ENCODE measurements at regions not wholly inside any gene's neighbourhood (a gene's known extent, or its start where the extent isn't known, plus 50 kb on each side); places are given as distances from the start of the nearest gene placed in this dataset.

- no peak overlapping the region for H3K27ac Mint-ChIP-seq
- ATAC-seq (ENCODE audit: poor library complexity): no peak
- ChIA-PET POLR2A (no interaction called here), CTCF (no interaction called here)
- intact Hi-C loops (cut with DNase I, micrococcal nuclease): no loop called here
- no peaks in the 10 kb centered on the region for H3K4me1 Mint-ChIP-seq (ENCODE audit: low read depth)
- no peaks in the 10 kb centered on the region for H3K27me3 Mint-ChIP-seq
- H3K4me1 ChIP-seq (ENCODE audit: insufficient read depth, low read length): no peaks in the 10 kb centered on the region
- H3K27me3 ChIP-seq (ENCODE audit: control insufficient read depth in 1 of 2, insufficient read depth in 2 of 2, low read length in 2 of 2): no peaks in the 10 kb centered on the region
- peaks cover 5% of the 10 kb centered on the region for H3K9me3 Mint-ChIP-seq
- DNase-seq: no peak
- H3K9me3 ChIP-seq (ENCODE audit: control insufficient read depth in 1 of 2, insufficient read depth in 1 of 2, low read length in 2 of 2): no peaks in the 10 kb centered on the region
- no peak overlapping the region for H3K4me3 ChIP-seq (ENCODE audit: low read length)
- no peak overlapping the region for H3K4me3 Mint-ChIP-seq
- TF ChIP-seq CTCF (IDR thresholded peaks at IDR 0.05): no peak
- no peaks in the 10 kb centered on the region for H3K36me3 Mint-ChIP-seq (ENCODE audit: low read depth)
- no peaks in the 10 kb centered on the region for H3K36me3 ChIP-seq (ENCODE audit: insufficient read depth, low read length)
- no peak overlapping the region for H3K27ac ChIP-seq (ENCODE audit: low read depth in 1 of 2, low read length in 2 of 2)
Observed at GRCh38 chr13:72303941-72304746, 423.3 kb downstream of the MZT1 start.

DNA sequence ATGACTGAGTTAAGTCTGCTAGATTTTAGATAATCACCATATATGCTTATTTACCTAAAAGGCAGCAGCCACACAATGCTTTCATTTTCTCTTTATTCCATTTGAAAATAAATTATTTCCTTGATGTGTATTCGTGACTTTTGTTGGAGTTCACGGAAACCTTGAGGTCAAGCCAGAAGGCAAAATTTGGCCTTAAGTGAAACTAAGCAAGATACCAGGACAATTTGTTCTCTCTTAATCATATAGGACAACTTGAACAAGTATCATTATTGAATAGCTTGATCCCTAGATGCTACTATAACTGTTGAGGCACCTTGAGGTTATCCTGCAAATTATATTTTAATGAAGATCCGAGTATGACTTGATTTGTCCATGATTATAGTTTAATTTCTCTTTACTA is 429.2 kb upstream of the DACH1 start:
- H3K4me1 ChIP-seq (ENCODE audit: insufficient read depth, low read length): no peaks in the 10 kb centered on the region
- CTCF ChIA-PET: no interaction called here
- H3K9me3 Mint-ChIP-seq: peaks cover 12% of the 10 kb centered on the region
- no peak for TF ChIP-seq CTCF (IDR thresholded peaks at IDR 0.05)
- POLR2A ChIA-PET: no interaction called here
- H3K36me3 ChIP-seq (ENCODE audit: insufficient read depth, low read length): no peaks in the 10 kb centered on the region
- no peaks in the 10 kb centered on the region for H3K27me3 ChIP-seq (ENCODE audit: control insufficient read depth in 1 of 2, insufficient read depth in 2 of 2, low read length in 2 of 2)
- H3K27ac ChIP-seq (ENCODE audit: low read depth in 1 of 2, low read length in 2 of 2): no peak overlapping the region
- DNase-seq: no peak
- no peaks in the 10 kb centered on the region for H3K4me1 Mint-ChIP-seq (ENCODE audit: low read depth)
- H3K4me3 ChIP-seq (ENCODE audit: low read length): no peak overlapping the region
- intact Hi-C loops (cut with DNase I, micrococcal nuclease): no loop called here
- H3K4me3 Mint-ChIP-seq: no peak overlapping the region
- no peak for ATAC-seq (ENCODE audit: poor library complexity)
- H3K36me3 Mint-ChIP-seq (ENCODE audit: low read depth): no peaks in the 10 kb centered on the region
- H3K9me3 ChIP-seq (ENCODE audit: control insufficient read depth in 1 of 2, insufficient read depth in 1 of 2, low read length in 2 of 2): no peaks in the 10 kb centered on the region
- H3K27me3 Mint-ChIP-seq: no peaks in the 10 kb centered on the region
- H3K27ac Mint-ChIP-seq: no peak overlapping the region

DNA sequence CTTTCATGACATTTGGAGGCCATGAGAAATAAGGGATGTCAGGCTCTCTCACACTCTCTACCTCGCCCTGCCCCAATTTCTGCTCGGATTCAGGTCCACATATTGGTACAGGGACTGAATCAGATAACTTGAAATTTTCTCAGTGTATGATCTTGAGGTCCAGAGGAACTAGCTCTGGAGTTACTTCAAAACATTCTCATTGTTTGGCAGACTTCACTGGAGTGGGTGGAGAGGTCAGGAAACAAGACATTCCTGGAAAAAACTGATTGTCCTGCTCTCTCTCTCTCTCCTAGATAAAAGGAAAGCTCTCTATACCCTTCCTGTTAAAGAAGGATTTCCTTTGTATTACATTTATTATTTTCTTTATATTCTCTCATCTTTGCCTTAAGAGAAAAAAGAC is 428.1 kb upstream of the DACH1 start:
- no peaks in the 10 kb centered on the region for H3K36me3 ChIP-seq (ENCODE audit: insufficient read depth, low read length)
- no peak overlapping the region for H3K27ac ChIP-seq (ENCODE audit: low read depth in 1 of 2, low read length in 2 of 2)
- Mint-ChIP-seq H3K27ac (no peak overlapping the region), H3K4me3 (no peak overlapping the region), H3K27me3 (no peaks in the 10 kb centered on the region), H3K36me3 (ENCODE audit: low read depth) (no peaks in the 10 kb centered on the region), H3K9me3 (peaks cover 14% of the 10 kb centered on the region), H3K4me1 (ENCODE audit: low read depth) (no peaks in the 10 kb centered on the region)
- ATAC-seq (ENCODE audit: poor library complexity): no peak
- no peak for TF ChIP-seq CTCF (IDR thresholded peaks at IDR 0.05)
- intact Hi-C loops (cut with DNase I, micrococcal nuclease): no loop called here
- H3K9me3 ChIP-seq (ENCODE audit: control insufficient read depth in 1 of 2, insufficient read depth in 1 of 2, low read length in 2 of 2): no peaks in the 10 kb centered on the region
- ChIA-PET CTCF (no interaction called here), POLR2A (no interaction called here)
- DNase-seq: no peak
- no peaks in the 10 kb centered on the region for H3K4me1 ChIP-seq (ENCODE audit: insufficient read depth, low read length)
- H3K4me3 ChIP-seq (ENCODE audit: low read length): no peak overlapping the region
- H3K27me3 ChIP-seq (ENCODE audit: control insufficient read depth in 1 of 2, insufficient read depth in 2 of 2, low read length in 2 of 2): no peaks in the 10 kb centered on the region
